OCI-LY1 (cell line): ENCODE measurements at regions not wholly inside any gene's neighbourhood (a gene's known extent, or its start where the extent isn't known, plus 50 kb on each side); places are given as distances from the start of the nearest gene placed in this dataset.

ENCODE experiments used
- CTCF ChIP-seq: fragments of 200-600 bp; sonication (generic), shearing (Covaris generic); IDR thresholded peaks from 2 replicates; pipeline ENCODE4 v1.5.1; 2017; ENCODE audit warnings: mild to moderate bottlenecking, antibody characterized with exemption, low read length, moderate library complexity, mixed read lengths
- EZH2 ChIP-seq: fragments of 200-600 bp; sonication (generic), shearing (Covaris generic); IDR thresholded peaks from 2 replicates; pipeline ENCODE4 v1.8.0; 2017; ENCODE audit warnings: borderline replicate concordance, mixed run types, mild to moderate bottlenecking, antibody characterized with exemption, low read length, moderate library complexity, mixed read lengths

DNA sequence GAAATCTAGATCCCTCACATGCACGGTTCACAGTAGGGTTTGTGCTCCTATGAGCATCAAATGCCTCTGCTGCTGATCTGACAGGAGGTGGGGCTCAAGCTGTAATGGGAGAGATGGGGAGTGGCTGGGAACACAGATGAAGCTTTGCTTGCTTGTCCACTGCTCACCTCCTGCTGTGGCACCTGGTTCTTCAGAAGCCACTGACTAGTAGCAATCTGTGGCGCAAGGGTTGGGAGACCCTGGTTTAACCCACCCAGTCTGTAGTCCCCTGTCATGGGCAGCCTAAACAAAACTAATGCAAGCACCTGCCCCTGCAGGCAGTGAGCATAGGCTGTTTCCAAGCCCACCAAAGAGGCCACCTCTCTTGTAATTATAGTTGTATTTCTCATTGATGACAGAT is 116.6 kb downstream of the SHOX start:
- TF ChIP-seq CTCF (no peak), EZH2 (no peak)
